Kidney (tissue), 13 donors: ENCODE measurements at regions not wholly inside any gene's neighbourhood (a gene's known extent, or its start where the extent isn't known, plus 50 kb on each side); places are given as distances from the start of the nearest gene placed in this dataset.

ENCODE experiments used
- DNase-seq, 5 donors: peaks; one replicate each; pipeline ENCODE4 v3.0.0-alpha.2; 2013 to 2020
- FAIRE-seq: peaks from 2 replicates; lab custom pipeline; 2012; peaks lifted over from hg19 to GRCh38; lab: Jason Lieb, UNC
- H3K27ac ChIP-seq, 2 donors: one replicate each; pipeline ENCODE4 v1.7.0; 2013; ENCODE audit warnings: low read depth in 2 of 2, low read length in 2 of 2, inconsistent platforms in 1 of 2
- H3K27me3 ChIP-seq: one replicate; pipeline ENCODE4 v1.7.1; 2013; ENCODE audit warnings: low read length, inconsistent platforms; ENCODE audit not compliant: control insufficient read depth, insufficient read depth
- H3K36me3 ChIP-seq, 3 donors: one replicate each; pipeline versions ENCODE4 v1.7.0 to v1.7.1; 2013; ENCODE audit warnings: low read length in 3 of 3, control low read depth in 1 of 3, inconsistent platforms in 1 of 3; ENCODE audit not compliant: insufficient read depth in 3 of 3, control insufficient read depth in 2 of 3
- H3K4me1 ChIP-seq, 3 donors: one replicate each; pipeline versions ENCODE4 v1.7.0 to v1.7.1; 2013; ENCODE audit warnings: low read length in 3 of 3, inconsistent platforms in 1 of 3, low read depth in 1 of 3; ENCODE audit not compliant: control insufficient read depth in 2 of 3, insufficient read depth in 2 of 3
- H3K4me3 ChIP-seq, 3 donors: one replicate each; pipeline versions ENCODE4 v1.7.0 to v1.8.1; 2013; ENCODE audit warnings: low read length in 3 of 3, control low read depth in 1 of 3, inconsistent platforms in 1 of 3
- H3K9ac ChIP-seq, 3 donors: one replicate each; pipeline versions ENCODE4 v1.7.0 to v1.7.1; 2013; ENCODE audit warnings: low read length in 3 of 3, control low read depth in 1 of 3, inconsistent platforms in 1 of 3
- H3K9me3 ChIP-seq, 3 donors: one replicate each; pipeline versions ENCODE4 v1.7.0 to v1.7.1; 2013; ENCODE audit warnings: low read length in 3 of 3, control low read depth in 1 of 3, inconsistent platforms in 1 of 3; ENCODE audit not compliant: control insufficient read depth in 2 of 3, insufficient read depth in 1 of 3
- CTCF ChIP-seq: IDR thresholded peaks from 3 replicates; pipeline ENCODE4 v1.5.1; 2012; ENCODE audit warnings: mild to moderate bottlenecking, moderate library complexity, borderline replicate concordance; ENCODE audit not compliant: insufficient read depth; ENCODE audit errors: extremely low read depth
- intact Hi-C: fragments of 100-400 bp; cut with DNase I; formaldehyde crosslinking; loops from one replicate; pipeline ENCODE4 v1.11.1; 2022
- donor health status: control.
- donor health status: control.
- donor health status: control.
- donor health status: control.
- donor health status: control.
- donor health status: DM: yes; HTN: yes; CAD: no.
- donor health status: Normal renal cell carcinoma (clear cell type).

GRCh38 chr16:48004141-48004695 is 151.6 kb downstream of the ABCC12 start:
- TF ChIP-seq CTCF, result no peak
- intact Hi-C loops, result no loop called here
- no peaks in the 10 kb centered on the region for H3K9me3 ChIP-seq
- no peaks in the 10 kb centered on the region for H3K4me1 ChIP-seq
- no peak overlapping the region for H3K9ac ChIP-seq
- DNase-seq, result no peak
- no peak for FAIRE-seq
- no peak overlapping the region for H3K4me3 ChIP-seq
- no peaks in the 10 kb centered on the region for H3K27me3 ChIP-seq
- no peaks in the 10 kb centered on the region for H3K36me3 ChIP-seq
- no peak overlapping the region for H3K27ac ChIP-seq

GRCh38 chr16:48003206-48003907 is 152.4 kb downstream of the ABCC12 start:
- FAIRE-seq (no peak), DNase-seq (peak in 3 of 5 donors; percentile 55 to 76 (median 65))
- Histone ChIP-seq H3K4me1 (no peaks in the 10 kb centered on the region), H3K9me3 (no peaks in the 10 kb centered on the region), H3K9ac (no peak overlapping the region), H3K36me3 (no peaks in the 10 kb centered on the region), H3K4me3 (no peak overlapping the region), H3K27ac (no peak overlapping the region), H3K27me3 (no peaks in the 10 kb centered on the region)
- intact Hi-C loops, result no loop called here
- TF ChIP-seq CTCF, result no peak

- H3K27ac ChIP-seq, result no peak overlapping the region
- no peaks in the 10 kb centered on the region for H3K27me3 ChIP-seq
- H3K36me3 ChIP-seq, result no peaks in the 10 kb centered on the region
- no peak for TF ChIP-seq CTCF
- DNase-seq (peak in 4 of 5 donors; percentile 32 to 53 (median 42)), FAIRE-seq (no peak)
- H3K4me3 ChIP-seq, result no peak overlapping the region
- intact Hi-C loops, result no loop called here
- no peak overlapping the region for H3K9ac ChIP-seq
- no peaks in the 10 kb centered on the region for H3K9me3 ChIP-seq
- no peaks in the 10 kb centered on the region for H3K4me1 ChIP-seq
Measured at GRCh38 chr16:48001324-48001895, 154.4 kb downstream of the ABCC12 start.
